ENCODE measurements at regions not wholly inside any gene's neighbourhood (a gene's known extent, or its start where the extent isn't known, plus 50 kb on each side); places are given as distances from the start of the nearest gene placed in this dataset.

DNA sequence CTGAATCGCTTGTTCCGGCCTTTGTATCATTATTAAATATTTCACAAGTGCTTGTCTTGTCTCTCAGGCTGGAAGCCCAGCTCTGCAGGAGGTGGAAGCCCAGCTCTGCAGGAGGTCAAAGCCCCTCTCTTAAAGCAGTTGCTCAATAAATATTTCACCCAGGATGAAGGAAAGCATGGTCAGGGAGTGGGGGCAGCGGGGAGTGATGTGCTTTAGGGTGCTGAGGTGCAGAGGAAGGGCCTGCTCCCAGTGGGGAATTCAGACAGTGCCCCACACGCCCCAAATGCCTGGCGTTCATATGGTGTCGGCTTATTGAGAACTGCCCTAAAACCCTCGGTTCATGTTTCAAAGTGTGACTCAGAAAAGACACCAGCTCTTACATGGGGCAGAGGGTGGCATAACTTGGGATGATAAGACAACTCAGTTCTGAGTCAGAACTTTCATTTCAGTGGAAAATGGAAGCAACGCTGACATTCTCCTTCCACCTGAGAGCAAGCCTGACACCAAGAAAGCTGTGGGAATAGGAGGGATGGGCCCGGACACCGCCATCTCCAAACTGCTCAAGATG lies 114.3 kb upstream of the DAP start:
- TF ChIP-seq, protein P1, sequence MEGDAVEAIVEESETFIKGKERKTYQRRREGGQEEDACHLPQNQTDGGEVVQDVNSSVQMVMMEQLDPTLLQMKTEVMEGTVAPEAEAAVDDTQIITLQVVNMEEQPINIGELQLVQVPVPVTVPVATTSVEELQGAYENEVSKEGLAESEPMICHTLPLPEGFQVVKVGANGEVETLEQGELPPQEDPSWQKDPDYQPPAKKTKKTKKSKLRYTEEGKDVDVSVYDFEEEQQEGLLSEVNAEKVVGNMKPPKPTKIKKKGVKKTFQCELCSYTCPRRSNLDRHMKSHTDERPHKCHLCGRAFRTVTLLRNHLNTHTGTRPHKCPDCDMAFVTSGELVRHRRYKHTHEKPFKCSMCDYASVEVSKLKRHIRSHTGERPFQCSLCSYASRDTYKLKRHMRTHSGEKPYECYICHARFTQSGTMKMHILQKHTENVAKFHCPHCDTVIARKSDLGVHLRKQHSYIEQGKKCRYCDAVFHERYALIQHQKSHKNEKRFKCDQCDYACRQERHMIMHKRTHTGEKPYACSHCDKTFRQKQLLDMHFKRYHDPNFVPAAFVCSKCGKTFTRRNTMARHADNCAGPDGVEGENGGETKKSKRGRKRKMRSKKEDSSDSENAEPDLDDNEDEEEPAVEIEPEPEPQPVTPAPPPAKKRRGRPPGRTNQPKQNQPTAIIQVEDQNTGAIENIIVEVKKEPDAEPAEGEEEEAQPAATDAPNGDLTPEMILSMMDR (IDR thresholded peaks at IDR 0.05), result no peak
- TF ChIP-seq POLR2A (IDR thresholded peaks at IDR 0.05), result no peak

Measured in thyroid gland (tissue), 4 donors.